Neural cell (in vitro differentiated cells): ENCODE measurements at regions not wholly inside any gene's neighbourhood (a gene's known extent, or its start where the extent isn't known, plus 50 kb on each side); places are given as distances from the start of the nearest gene placed in this dataset.

Experiments used
- EZH2 ChIP-seq: fragments of 200-600, 300-800 bp; shearing (Covaris generic), sonication (generic); IDR thresholded peaks from 2 replicates; pipeline ENCODE4 v1.6.1; 2014; ENCODE audit warnings: antibody characterized with exemption, low read length, borderline replicate concordance, mild to moderate bottlenecking; ENCODE audit not compliant: insufficient read depth, poor library complexity, severe bottlenecking
- TAF1 ChIP-seq: IDR thresholded peaks from 2 replicates; pipeline ENCODE4 v1.6.1; 2012; ENCODE audit warnings: low read depth
- TF ChIP-seq, protein P1 (sequence below): fragments of 450-650 bp; IDR thresholded peaks from 2 replicates; pipeline ENCODE4 v1.5.1; 2014; ENCODE audit warnings: antibody characterized with exemption, mild to moderate bottlenecking, moderate library complexity; ENCODE audit not compliant: poor library complexity, severe bottlenecking
- TF ChIP-seq, protein P2 (sequence below): IDR thresholded peaks from 2 replicates; pipeline ENCODE4 v1.6.1; 2012; ENCODE audit warnings: borderline replicate concordance

DNA sequence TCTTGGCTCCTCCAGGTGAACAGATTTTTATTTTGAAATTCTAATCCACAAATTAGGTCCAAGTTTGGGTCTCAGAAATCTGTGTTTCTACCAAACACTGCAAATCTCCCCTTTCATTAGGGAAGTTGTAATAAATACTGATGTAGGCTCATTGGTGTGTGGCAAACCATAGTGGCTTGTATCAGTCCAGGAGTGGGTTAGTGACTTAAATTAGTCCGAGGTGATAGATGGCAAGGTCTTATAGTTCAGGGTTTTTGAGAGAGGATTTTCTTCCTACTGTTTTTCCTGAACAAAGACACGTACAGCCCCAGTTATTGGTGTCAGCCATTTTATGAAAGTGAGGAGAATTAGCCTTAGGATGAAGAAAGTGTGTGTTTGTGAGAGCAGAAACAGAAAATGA lies 74.6 kb downstream of the RPRM start:
- TF ChIP-seq, protein P1, sequence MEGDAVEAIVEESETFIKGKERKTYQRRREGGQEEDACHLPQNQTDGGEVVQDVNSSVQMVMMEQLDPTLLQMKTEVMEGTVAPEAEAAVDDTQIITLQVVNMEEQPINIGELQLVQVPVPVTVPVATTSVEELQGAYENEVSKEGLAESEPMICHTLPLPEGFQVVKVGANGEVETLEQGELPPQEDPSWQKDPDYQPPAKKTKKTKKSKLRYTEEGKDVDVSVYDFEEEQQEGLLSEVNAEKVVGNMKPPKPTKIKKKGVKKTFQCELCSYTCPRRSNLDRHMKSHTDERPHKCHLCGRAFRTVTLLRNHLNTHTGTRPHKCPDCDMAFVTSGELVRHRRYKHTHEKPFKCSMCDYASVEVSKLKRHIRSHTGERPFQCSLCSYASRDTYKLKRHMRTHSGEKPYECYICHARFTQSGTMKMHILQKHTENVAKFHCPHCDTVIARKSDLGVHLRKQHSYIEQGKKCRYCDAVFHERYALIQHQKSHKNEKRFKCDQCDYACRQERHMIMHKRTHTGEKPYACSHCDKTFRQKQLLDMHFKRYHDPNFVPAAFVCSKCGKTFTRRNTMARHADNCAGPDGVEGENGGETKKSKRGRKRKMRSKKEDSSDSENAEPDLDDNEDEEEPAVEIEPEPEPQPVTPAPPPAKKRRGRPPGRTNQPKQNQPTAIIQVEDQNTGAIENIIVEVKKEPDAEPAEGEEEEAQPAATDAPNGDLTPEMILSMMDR, result no peak
- TF ChIP-seq EZH2 (no peak), TAF1 (no peak)
- TF ChIP-seq, protein P2, sequence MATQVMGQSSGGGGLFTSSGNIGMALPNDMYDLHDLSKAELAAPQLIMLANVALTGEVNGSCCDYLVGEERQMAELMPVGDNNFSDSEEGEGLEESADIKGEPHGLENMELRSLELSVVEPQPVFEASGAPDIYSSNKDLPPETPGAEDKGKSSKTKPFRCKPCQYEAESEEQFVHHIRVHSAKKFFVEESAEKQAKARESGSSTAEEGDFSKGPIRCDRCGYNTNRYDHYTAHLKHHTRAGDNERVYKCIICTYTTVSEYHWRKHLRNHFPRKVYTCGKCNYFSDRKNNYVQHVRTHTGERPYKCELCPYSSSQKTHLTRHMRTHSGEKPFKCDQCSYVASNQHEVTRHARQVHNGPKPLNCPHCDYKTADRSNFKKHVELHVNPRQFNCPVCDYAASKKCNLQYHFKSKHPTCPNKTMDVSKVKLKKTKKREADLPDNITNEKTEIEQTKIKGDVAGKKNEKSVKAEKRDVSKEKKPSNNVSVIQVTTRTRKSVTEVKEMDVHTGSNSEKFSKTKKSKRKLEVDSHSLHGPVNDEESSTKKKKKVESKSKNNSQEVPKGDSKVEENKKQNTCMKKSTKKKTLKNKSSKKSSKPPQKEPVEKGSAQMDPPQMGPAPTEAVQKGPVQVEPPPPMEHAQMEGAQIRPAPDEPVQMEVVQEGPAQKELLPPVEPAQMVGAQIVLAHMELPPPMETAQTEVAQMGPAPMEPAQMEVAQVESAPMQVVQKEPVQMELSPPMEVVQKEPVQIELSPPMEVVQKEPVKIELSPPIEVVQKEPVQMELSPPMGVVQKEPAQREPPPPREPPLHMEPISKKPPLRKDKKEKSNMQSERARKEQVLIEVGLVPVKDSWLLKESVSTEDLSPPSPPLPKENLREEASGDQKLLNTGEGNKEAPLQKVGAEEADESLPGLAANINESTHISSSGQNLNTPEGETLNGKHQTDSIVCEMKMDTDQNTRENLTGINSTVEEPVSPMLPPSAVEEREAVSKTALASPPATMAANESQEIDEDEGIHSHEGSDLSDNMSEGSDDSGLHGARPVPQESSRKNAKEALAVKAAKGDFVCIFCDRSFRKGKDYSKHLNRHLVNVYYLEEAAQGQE, result no peak
